Epithelial cell of prostate (primary cell): ENCODE measurements at regions not wholly inside any gene's neighbourhood (a gene's known extent, or its start where the extent isn't known, plus 50 kb on each side); places are given as distances from the start of the nearest gene placed in this dataset.

Source experiments
- DNase-seq: peaks from one replicate; pipeline ENCODE4 v3.0.0-alpha.2; 2011; ENCODE audit warnings: low read depth, low spot score
- H3K27ac ChIP-seq: fragments of 450-650 bp; 2 replicates; pipeline ENCODE4 v1.5.1; 2017; ENCODE audit warnings: mild to moderate bottlenecking

DNA sequence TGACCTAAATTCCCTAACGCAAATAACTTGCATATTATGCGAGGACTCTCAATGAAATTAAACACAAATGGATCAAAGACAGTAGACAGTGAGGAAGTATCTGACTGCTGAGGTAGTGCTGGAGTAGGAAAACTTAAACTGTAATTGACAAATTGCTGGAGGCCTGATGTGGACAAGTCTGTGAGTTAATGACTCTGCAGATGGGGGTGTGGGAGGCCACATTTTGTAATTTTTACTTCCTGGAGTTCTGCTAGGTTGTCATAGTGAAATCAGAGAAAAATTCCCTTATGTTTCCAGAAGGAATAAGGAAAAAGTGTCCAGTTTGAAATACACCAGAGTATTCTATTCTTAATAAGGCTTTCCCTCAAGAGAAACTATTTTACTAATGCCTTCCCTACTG lies 333.0 kb upstream of the CNTNAP5 start:
- no peak overlapping the region for H3K27ac ChIP-seq
- DNase-seq, result no peak

DNA sequence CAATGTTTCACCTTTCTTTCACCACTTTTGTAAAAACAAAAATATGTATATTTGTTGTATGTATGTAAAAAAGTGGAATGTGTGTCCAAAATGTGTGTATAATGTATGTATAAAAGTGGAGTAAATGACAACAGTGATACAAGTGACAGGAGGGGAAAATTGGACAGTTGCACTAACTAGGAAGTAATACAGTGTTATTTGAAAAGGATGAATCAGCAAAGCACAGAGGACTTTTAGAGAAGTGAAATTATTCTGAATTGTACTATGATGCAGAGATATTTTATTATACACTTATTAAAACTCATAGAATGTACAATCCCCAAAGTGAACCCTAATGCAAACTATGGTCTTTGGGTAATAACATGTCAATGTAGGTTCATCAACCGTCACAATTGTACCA lies 331.3 kb upstream of the CNTNAP5 start:
- DNase-seq, result no peak
- no peak overlapping the region for H3K27ac ChIP-seq

DNA sequence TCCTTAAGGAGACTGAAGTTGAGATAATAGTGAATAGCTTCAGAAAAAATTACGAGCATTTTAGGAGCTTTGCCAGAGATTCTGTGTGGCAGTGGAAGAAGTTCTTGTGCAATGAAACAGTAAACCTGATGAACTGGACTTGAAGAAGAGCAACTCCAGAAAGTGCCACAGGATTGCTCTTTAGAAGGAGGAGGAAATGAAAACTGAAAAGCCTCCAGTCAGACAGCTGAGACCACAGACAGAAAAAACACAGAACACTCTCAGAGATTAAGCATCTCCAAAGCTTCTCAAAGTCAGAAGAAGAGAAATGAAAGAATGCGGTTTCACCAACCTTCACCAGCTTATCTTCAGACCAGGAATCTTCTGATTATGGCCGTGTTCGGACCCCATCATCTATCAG lies 329.7 kb upstream of the CNTNAP5 start:
- H3K27ac ChIP-seq, result no peak overlapping the region
- no peak for DNase-seq

DNA sequence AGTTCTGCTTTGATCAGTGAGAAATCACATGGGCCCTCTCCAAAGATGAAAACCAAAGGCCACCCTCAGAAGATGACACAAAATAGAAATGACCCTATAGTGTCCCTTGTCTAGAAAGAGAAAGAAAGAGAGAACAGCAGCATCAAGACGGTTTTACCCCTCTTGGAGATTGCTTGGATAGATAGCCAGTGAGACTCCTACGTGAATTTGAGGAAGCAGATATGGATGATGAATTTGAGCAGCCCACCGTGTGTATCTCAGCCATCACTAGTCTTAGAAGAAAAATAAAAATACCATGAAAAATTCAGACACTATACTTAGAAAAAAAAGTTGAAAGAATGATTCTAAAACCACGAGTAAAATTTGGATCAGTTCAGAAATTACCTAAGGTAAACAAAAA lies 329.1 kb upstream of the CNTNAP5 start:
- no peak overlapping the region for H3K27ac ChIP-seq
- no peak for DNase-seq

DNA sequence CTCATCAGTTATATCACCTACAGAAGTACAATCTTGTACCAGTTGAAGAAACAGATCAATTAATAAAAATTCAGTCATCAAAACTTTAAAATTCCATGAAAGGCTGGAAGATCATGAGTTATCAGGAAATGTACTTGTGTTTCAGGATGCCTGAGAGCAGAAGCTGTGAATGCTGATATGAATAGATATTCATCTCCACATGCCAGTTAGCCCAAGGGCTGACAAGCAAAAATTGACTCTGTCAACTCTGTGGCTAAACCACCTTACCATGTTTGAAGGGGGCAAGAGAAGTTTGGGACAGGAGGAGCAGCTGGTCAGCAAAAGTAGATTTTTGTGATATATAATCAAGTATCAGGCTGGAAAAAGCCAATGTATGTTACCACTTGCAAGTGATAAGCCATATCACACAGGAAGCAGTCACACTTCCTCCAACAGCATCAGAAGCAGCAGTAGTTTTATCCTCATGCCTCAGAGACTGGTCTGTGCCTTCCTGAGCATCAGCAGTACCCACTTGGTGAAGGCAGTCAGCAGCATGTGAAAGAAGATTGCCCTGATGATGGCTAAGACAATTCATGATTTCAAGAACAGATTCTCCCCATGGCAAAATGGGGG lies 328.2 kb upstream of the CNTNAP5 start:
- no peak for DNase-seq
- no peak overlapping the region for H3K27ac ChIP-seq

DNA sequence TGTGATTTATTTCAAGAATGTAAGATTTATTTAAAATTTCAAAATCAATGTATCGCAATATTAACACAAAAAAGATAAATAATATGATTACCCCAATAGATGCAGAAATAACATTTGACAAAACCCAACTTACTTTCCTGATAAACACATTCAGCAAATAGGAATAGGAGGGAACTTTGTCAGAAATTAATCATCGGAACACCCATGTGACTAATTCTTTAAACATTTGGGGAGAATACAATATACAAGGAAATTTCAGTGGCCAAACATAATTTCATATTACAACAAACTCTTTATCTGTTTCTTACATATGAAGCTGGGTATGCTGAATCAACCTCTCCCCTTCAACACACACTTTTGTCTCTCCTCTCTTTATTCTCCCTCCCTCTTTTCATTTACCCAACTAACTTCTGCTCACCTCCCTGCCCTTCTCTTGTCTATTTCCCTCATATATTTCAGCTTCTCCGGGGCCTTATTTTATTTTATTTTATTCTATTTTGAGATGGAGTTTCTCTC lies 309.6 kb upstream of the CNTNAP5 start:
- no peak for DNase-seq

DNA sequence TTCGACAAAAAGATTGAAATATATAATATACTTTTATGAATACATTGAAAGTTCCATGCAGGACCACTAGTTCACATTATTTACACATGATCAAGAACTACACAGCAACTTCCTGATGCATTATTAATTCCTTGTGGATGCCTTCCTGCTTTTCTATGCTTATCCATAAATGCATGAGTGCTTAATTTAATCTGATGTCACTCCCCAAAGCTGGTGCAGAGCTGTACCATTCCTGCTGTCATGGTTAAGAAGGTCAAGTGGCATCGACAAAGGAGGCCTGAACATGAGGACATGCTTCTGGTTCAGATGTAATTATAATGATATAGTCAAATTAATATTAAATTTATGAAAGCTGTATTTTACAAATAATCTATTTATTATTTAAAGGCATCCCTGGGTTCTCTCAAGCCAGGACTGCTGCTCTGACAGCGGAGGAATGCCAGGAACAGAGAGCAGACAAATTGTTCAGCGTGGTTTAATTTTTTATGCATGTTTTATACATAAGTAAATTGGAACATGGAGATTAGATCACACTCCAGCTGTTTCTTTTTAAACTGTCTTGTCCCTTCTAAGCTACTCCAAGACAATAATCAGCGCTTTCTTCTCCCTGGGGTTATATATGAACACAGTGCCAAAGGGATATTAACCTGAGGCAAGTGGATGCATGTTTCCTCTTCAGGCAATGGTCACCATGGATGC lies 307.3 kb upstream of the CNTNAP5 start:
- no peak for DNase-seq
- no peak overlapping the region for H3K27ac ChIP-seq

More for the DNA sequence above, 309.6 kb upstream of the CNTNAP5 start:
- no peak overlapping the region for H3K27ac ChIP-seq

DNA sequence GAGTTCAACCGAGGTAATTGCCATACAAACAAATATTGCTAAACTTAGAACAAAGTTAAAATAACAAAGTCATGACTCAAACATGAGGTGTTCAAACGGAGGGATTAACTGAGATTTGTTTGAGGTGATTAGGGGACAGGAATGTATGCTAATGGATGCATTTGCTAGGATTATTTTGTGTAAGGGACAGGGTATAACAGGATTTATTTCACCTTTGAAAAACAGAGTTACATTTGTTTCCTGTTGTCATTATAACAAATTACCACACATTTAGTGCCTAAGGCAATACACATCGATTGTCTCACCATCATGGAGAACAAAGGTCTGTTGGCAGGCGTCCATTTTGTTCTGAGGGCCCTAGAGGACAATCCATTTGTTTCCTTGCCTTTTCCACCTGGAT lies 304.3 kb upstream of the CNTNAP5 start:
- H3K27ac ChIP-seq, result no peak overlapping the region
- no peak for DNase-seq

DNA sequence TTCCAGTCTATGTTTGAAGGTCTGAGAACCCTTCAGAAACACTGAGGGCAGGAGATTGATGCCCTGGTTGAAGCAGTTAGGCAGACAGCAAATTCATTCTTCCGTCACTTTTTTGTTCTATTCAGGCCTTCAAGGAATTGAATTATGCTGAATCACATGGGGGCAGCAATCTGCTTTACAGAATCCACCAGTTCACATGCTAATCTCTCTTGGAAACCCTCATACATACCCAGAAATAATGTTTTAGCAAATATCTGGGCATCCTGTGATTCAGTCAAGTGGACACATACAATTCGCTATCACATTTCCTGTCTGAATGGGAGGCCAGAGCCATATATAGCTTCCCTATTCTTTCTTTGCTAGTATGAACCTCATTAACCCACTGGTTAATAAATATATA lies 301.4 kb upstream of the CNTNAP5 start:
- DNase-seq, result no peak
- H3K27ac ChIP-seq, result no peak overlapping the region

DNA sequence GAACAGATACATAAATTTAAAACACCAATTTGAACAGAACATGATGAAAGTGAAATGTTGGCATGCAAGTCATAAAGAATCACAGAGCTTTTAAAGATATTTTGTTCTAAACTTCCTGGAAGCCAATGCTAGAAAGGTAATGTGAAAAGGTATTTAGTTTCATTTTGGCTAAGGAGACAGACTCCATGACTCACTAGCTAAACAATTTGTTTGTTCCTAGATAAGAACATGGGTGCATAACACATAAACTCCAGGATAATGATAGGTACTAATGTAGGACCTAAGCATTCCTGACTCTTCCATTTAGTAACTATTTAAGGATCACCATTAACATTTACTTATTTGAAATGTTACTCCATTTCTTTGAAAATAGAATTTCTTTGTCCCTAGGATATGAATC lies 292.5 kb upstream of the CNTNAP5 start:
- no peak for DNase-seq
- no peak overlapping the region for H3K27ac ChIP-seq

DNA sequence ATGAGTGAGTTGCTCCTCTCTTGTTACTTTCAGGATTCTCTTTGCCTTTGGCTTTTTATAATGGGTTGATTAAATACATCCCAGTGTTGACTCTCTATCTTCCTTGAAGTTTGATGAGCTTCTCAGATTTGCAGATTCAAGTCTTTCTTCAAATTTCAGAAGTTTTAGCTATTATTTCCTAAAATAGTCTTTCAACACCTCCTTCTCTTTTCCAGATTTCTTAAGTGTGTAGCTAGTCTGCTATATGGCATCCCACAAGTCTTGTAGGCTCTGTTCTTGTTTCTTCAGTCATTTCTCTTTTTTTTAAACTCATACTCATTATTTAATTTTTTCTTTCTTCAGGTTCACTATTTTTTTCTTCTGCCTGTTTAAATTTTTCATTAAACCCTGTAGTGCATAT lies 287.7 kb upstream of the CNTNAP5 start:
- H3K27ac ChIP-seq, result no peak overlapping the region
- no peak for DNase-seq

DNA sequence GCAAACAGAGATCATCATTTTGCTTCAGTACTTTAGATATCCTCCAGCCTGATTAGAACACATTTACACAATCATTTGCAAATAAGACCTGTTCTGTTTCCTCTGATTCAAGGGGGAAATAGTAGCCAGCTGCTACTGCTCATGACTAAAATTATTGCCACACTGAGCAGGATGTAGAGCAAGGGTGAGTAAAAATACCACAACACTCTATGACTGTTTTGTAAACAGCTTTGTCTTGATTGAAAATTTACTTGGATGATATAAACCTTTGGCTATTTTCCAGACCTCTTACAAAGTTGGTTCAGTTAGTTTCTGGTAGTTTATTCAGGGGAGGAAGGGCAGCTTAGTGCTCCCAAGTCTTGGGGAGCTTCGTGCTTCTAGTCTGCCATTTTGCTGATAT lies 286.4 kb upstream of the CNTNAP5 start:
- no peak overlapping the region for H3K27ac ChIP-seq
- DNase-seq, result no peak

DNA sequence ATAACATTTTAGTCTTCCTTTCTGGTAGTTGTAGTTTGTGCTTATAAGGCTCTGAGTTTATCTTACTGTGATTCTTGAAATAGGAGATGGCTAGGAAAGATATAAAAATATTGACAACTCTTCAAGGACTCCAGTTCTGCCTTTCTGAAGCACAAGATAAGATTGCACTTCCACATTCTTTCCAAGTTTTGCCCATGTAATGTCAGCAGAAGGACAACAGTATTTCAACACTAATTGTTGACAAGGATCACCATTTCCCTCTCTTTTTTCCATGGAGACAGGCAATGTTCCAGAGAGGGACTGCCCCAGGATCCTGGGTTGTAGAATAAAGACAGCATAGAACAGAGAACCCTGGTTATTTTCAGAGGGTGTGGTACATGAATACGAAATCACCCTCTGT lies 279.1 kb upstream of the CNTNAP5 start:
- H3K27ac ChIP-seq, result no peak overlapping the region
- no peak for DNase-seq

DNA sequence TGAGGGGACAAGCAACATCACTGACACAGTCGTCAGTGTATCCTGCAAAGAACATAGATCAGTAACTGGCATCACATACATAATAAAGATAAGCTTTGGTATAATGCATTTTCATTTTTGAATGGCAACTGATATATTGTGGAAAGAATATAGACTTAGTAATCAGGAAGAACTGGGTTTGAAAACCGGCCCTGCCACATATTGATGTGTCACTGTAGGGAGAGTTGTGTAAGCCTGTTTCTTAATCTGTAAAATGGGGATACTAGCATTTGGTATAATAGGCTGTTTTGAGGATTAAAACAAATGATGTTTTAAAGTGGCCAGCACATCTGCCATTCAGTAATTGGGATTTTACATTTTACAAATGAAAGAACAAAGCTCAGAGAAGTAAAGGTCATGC lies 277.8 kb upstream of the CNTNAP5 start:
- no peak for DNase-seq
- no peak overlapping the region for H3K27ac ChIP-seq

DNA sequence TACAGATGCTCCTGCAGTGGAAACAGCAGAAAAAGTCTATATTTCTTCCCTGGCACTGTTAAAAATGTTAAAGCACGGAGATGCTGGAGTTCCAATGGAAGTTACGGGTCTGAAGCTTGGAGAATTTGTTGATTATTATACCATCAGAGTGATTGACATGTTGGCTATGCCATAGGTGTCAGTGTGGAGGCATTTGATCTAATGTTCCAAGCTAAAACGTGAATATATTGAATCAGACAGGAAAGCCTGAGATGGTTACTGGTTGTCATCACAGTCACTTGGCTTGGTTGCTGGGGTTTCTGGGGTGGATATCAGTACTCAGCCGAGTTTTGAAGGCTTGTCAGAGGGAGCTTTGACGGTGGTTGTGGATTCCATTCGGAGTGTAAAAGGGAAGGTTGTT lies 262.9 kb upstream of the CNTNAP5 start:
- DNase-seq, result no peak
- H3K27ac ChIP-seq, result no peak overlapping the region

DNA sequence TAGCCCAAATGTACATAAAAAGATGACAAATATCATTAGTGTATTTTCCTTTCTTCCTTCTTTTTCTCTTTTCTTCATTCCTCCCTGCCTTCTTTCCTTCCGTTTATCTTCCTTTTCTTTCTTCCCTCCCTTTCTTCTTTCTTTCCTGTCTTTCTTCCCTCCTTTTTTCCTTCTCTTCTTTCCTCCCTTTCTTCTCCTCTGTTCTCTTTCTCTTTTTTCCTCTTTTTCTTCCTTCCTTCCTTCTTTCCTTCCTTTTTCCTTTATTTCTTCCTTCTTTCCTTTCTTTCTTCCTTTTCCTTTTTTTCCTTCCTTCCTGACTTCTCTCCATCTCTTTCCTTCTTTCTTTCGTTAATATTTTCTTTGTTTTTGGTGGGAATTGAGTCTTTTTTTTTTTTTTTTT lies 256.9 kb upstream of the CNTNAP5 start:
- no peak for DNase-seq
- no peak overlapping the region for H3K27ac ChIP-seq

DNA sequence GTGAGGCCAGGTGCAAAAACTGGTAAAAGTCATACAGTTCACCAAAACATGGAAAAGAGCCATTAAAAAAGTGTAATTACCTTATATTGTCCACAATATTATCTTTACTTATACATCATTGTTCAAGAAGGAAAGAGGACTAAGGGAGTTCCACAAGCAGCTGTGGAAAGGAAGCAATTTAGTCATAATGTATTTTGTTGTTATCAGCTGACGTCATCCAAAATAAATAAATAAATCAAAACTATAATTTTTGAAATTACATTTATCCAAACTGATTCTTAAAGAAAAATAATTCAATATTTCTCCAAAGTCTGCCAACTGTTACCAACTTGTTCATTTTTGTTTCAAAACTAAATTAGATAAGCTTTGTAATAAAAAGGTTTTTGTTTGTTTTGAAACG lies 256.1 kb upstream of the CNTNAP5 start:
- DNase-seq, result no peak
- no peak overlapping the region for H3K27ac ChIP-seq

DNA sequence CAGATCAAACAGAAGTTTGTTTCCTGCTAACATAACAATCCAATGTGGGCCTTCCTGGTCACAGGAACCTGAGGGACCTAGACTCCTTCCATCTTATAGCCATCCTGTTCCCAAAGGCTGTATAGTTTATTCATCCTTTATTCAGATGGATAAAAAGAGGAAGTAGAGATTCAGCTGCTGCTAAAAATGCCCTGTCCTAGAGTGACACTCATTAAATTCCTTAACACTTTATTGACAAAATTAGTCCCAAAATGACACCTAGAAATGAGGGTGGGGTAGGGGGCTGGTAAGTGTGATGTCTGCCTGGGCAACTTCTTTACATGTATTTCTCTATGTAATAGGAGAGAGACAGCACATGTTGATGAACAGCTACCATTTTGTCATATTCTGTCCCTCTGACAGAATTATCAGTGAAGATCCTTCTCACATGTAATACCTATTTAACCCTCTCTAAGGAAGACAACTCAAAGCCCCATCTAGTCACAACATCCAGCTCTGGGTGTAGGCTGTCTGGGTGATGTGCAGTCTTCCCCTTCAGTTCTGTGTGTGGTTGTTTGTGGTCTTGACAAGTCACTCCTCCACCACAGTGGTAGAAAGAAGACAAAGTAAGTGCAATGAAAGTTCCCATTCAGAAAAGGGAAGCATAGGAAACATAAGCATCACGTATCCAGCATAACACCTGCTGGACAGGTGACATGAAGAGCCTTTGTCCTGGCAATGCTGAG lies 253.9 kb upstream of the CNTNAP5 start:
- no peak overlapping the region for H3K27ac ChIP-seq
- DNase-seq, result no peak

DNA sequence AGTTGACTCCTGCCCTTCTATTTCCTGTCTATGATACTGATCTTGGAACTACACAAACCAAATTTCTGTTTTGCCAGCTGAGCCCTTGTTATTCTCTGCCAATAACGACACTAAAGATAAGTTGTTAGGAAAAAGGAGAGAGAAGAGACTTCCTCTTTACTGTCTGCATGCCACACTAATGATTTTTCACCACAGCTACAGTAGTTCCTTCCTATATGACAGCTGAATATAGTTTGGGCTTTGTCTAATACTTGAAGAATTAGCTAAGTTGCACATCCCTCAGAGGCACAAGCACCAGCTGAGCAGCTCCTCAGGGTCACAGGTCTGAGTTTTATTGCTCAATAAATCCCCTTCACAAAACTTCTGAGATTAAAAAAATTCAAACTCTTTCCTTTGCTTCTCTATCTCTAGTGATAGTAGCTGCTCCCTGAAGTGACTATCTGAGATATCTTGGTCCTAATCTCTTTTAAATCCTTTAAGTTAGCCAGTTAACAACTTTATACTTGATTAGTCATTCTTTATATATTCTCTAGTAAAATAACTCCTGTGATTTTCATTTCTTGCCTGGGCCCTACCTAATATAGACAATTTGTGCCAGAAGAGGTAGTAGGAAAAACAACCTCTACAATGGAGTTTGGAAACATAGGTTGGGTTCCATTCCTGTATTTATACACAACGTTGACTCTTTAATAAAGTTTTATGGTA lies 253.0 kb upstream of the CNTNAP5 start:
- DNase-seq, result no peak
- no peak overlapping the region for H3K27ac ChIP-seq

DNA sequence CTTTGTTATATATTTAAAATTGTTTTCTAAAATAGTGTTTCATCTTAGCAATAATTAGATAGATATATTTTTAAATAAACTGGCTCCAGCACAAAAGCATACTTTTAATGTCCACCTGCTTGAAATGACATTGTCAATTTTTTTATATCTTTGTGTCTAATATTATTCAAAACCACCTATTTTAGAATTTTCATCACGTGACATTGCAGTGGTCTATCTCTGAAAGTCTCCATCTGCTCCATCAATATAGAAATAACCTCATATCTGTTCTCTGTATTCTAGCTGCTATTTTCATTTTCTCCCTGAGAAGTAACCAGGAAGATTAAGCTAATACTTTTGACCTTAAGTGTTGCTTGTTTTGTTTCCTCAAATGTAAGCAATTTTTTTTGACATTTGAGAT lies 248.0 kb upstream of the CNTNAP5 start:
- DNase-seq, result no peak
- H3K27ac ChIP-seq, result no peak overlapping the region

DNA sequence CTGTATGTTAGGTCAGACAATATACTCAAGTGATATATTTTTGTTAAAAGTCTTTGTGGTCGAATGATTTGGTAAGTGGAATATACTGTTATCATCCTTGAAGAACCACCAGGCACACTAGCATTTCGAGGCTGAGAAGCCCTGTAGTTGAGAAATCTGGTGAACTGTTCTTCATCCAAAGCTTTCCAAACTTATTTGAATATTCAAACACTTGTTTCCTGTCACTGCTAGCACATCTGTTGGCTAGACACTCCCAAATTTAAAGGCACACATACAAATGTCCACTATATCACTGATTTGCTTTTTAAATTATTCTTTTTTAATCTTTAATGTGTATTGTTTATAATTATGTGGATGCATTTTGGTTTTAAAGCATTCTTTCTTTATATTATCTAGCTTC lies 241.9 kb upstream of the CNTNAP5 start:
- H3K27ac ChIP-seq, result no peak overlapping the region

More for the DNA sequence above, 241.9 kb upstream of the CNTNAP5 start:
- no peak for DNase-seq
